GM21447 (cell line): ENCODE measurements at regions not wholly inside any gene's neighbourhood (a gene's known extent, or its start where the extent isn't known, plus 50 kb on each side); places are given as distances from the start of the nearest gene placed in this dataset.

ENCODE experiments used
- ATAC-seq: cut with Tn5 transposase; IDR thresholded peaks from one replicate; pipeline ENCODE4 v1.9.1; 2021; ENCODE audit not compliant: unreplicated experiment

- no peak for ATAC-seq
Measured at GRCh38 chr10:24113901-24114300, 95.0 kb upstream of the KIAA1217 start.

GRCh38 chr10:24114556-24114955 lies 94.4 kb upstream of the KIAA1217 start:
- ATAC-seq = no peak

DNA sequence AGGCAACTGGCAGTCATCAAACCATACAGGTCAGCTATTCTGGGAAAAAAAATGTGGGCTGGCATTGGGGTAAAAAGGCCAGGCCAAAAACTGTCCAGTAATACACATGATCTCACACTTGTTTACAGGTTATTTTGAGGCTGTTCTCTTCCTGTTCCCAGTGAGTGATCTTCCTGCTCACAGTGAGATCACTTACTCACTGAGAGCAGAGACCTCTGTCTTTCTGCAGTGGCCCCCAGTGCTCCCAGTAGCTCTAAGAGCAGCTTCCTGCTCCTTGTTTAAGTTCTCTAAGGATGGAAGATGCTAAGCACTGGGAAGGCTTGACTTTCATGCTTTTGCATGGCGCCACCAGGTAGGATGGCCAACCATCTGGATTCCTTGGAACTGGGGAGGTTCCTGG lies 93.5 kb upstream of the KIAA1217 start:
- ATAC-seq = no peak

GRCh38 chr10:24118246-24118645 lies 90.7 kb upstream of the KIAA1217 start:
- ATAC-seq = no peak

- no peak for ATAC-seq
Measured at GRCh38 chr10:24119896-24120295, 89.0 kb upstream of the KIAA1217 start.

- no peak for ATAC-seq
Measured at GRCh38 chr10:24120646-24121045, 88.3 kb upstream of the KIAA1217 start.

DNA sequence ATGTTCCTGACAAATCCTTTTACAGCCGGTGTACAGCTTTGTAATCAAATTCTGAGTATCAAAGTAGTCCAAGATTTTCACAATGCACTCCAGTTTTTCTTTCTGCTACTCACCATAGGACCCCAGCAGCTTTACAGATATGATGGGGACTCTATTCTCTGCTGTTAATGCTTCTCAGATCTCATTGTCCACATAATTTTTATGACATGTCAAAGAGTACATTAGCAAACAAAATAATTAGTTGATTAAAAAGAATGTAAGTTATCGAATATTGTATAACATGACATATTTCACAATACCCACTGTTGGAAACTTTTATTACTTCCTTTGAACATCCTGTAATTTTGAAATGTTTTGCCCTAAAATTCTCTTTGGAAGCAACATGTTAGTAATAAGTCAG lies 81.4 kb upstream of the KIAA1217 start:
- no peak for ATAC-seq

GRCh38 chr10:24128066-24128730 lies 80.7 kb upstream of the KIAA1217 start:
- ATAC-seq = no peak

DNA sequence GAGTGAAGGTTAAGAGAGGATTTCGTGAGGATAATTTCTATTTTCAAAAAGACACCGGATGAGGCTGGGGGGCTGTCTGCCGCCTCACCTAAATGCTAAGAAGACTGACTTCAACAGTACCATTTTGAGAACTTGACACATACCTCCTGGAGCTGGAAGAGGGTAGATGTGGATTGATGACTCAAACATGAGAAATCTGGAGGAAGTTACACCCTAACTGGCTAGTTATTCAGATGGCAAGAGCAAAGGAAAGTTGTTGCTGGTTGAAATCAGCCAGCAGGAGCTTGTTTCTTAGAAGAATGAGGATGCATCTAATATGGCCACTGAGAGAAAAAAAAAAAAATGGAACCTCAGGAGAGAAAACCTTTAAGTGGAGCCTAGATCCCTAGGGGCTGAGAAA lies 76.2 kb upstream of the KIAA1217 start:
- ATAC-seq = no peak

DNA sequence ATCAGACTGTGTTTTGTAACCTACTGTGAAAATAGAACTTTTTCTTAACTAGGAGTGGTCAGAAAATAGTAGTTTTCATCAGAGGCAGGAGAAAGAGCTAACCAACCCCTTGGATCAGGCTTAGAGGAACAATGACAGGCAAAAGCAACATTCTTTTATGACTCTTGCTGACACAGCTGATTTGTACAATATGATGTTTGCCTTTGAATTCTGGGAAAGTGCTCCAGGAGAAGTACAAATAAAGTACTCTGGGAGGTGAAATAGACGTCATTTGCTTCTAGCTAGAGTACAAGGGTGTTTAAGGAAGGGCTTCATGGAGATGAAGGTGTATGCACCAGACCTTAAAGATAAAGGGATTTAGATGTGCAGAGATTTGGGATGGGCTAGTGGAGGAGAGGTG lies 75.1 kb upstream of the KIAA1217 start:
- no peak for ATAC-seq

DNA sequence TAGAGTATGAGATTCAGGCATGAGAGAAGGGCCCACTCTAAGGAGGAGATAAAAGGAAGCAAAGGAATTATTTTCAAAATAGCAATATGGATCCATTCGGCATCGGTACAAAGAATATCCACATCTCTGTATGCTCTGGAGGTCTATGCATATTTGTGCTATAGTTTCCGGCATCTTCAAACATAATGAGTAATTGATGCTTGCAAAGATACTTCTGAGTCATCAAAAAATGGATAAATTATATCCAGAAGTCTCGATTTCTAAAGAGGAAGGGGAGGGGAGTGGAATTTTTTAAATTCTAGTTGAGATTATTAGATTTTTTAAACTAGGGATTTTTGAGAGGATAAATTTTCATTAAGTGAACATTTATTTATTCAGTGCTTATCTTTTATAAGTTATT lies 72.9 kb upstream of the KIAA1217 start:
- ATAC-seq = no peak

DNA sequence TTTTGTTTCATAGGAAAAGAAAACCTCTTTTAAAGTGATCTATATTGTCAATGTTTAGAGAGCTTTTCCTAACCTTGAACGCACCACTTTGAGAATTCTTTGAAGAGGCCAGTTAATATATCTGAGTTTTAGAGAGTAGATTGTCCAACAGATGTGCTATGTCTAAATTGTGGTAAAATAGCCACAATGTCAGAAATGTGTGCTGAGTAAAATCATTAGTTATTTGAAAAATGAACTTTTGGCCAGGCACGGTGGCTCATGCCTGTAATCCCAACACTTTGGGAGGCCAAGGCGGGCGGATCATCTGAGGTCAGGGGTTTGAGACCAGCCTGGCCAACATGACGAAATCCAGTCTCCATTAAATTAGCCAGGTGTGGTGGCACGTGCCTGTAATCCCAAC lies 61.6 kb upstream of the KIAA1217 start:
- ATAC-seq = no peak

- ATAC-seq = no peak
Measured at GRCh38 chr10:24149640-24150039, 59.3 kb upstream of the KIAA1217 start.

DNA sequence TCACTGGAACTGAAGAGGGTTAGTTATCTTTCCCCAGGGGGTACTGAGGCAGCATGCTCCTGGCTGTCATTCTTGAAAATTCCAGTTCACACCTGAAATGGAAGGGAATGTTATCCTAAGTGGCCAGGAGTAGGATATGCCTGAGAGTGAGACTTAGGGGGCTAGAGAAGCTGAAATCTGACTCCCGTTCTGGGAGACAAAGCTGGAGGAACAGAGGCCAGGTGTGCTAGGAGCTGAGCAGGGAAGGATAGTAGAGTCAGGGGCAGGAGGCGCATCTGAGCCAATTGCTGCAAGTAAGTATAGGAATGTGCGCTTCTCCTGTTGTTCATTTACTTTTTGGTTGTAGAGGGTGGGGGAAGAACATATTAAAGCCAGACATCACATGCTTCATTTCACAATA lies 58.1 kb upstream of the KIAA1217 start:
- ATAC-seq = no peak

- no peak for ATAC-seq
Measured at GRCh38 chr10:24152270-24152669, 56.7 kb upstream of the KIAA1217 start.

DNA sequence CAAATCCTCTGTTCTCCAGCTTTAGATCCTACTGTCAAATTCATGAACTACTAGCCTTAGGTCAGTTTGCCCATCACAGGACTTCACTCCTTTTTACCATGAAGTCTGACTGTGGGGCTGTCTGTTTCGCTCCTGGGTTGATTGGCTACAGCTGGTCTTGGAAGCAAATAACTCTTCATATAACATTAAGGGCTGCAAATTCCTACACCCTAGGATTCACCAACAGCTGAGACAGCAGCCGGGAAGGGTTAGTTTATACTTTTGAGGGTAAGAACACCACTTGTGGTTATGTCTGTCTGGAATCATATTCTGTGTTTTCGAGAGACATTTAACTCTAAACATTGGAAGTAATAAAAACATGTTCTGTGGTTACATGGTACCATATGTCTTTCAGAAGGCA lies 55.9 kb upstream of the KIAA1217 start:
- ATAC-seq = no peak

- no peak for ATAC-seq
Measured at GRCh38 chr10:24153537-24153936, 55.4 kb upstream of the KIAA1217 start.

GRCh38 chr10:24156686-24157085 lies 52.3 kb upstream of the KIAA1217 start:
- no peak for ATAC-seq

GRCh38 chr10:24157567-24157966 lies 51.4 kb upstream of the KIAA1217 start:
- ATAC-seq = no peak
